IMR-90 (cell line): ENCODE measurements at regions not wholly inside any gene's neighbourhood (a gene's known extent, or its start where the extent isn't known, plus 50 kb on each side); places are given as distances from the start of the nearest gene placed in this dataset.

Experiments
- ATAC-seq: fragments of 200-7000 bp; cut with Tn5 transposase; 2 replicates; pipeline ENCODE4 v1.9.1; 2020; ENCODE audit warnings: low read depth, mild to moderate bottlenecking, moderate library complexity
- BruUV-seq: library from RNA; stranded (reverse); fragments of 400-500 nt; replicated peaks from 2 replicates; lab custom pipeline; 2021; lab: Mats Ljungman, UMichigan
- CTCF ChIA-PET: fragments of 300-600 bp; formaldehyde crosslinking; extraction: SDS; loops from one replicate; lab custom pipeline; 2021; ENCODE audit warnings: antibody characterized with exemption; lab: Yijun Ruan, JAX
- POLR2A ChIA-PET: fragments of 300-600 bp; sonication (Branson Sonifier 250); formaldehyde crosslinking; loops from one replicate; lab custom pipeline; 2022; ENCODE audit warnings: antibody characterized with exemption; ENCODE audit not compliant: unreplicated experiment; lab: Charles Lee
- DNase-seq: peaks from one replicate; pipeline ENCODE4 v3.0.0; 2013
- H2AFZ ChIP-seq: replicated peaks from 2 replicates; pipeline ENCODE3; 2013; ENCODE audit warnings: low read length, mild to moderate bottlenecking; ENCODE audit not compliant: poor library complexity
- H2AK5ac ChIP-seq: 2 replicates; pipeline ENCODE4 v1.6.1; 2013; ENCODE audit warnings: low read depth, low read length, inconsistent platforms
- H2AK9ac ChIP-seq: replicated peaks from 2 replicates; pipeline ENCODE3; 2013; ENCODE audit warnings: mild to moderate bottlenecking, low read depth, low read length, moderate library complexity; ENCODE audit not compliant: poor library complexity
- H2BK120ac ChIP-seq: 2 replicates; pipeline ENCODE4 v1.6.1; 2013; ENCODE audit warnings: low read depth, low read length, inconsistent platforms
- H2BK15ac ChIP-seq: 3 replicates; pipeline ENCODE4 v1.6.1; 2013; ENCODE audit warnings: low read depth, low read length, inconsistent platforms
- H2BK20ac ChIP-seq: 2 replicates; pipeline ENCODE4 v1.6.1; 2013; ENCODE audit warnings: low read depth, mild to moderate bottlenecking, inconsistent platforms, low read length, moderate library complexity
- H2BK5ac ChIP-seq: 2 replicates; pipeline ENCODE4 v1.6.1; 2013; ENCODE audit warnings: mild to moderate bottlenecking, low read depth, low read length, inconsistent platforms; ENCODE audit not compliant: poor library complexity, severe bottlenecking
- H3K14ac ChIP-seq: replicated peaks from 2 replicates; pipeline ENCODE4 v1.6.1; 2013; ENCODE audit warnings: low read depth, low read length, inconsistent platforms
- H3K18ac ChIP-seq: 2 replicates; pipeline ENCODE4 v1.6.1; 2013; ENCODE audit warnings: low read depth, low read length, control low read depth
- H3K23ac ChIP-seq: 2 replicates; pipeline ENCODE4 v1.6.1; 2013; ENCODE audit warnings: low read depth, low read length, inconsistent platforms
- H3K27ac ChIP-seq: 2 replicates; pipeline ENCODE4 v1.5.1; 2013; ENCODE audit warnings: mild to moderate bottlenecking, control low read depth, low read length; ENCODE audit not compliant: insufficient read depth
- H3K27me3 ChIP-seq: 2 replicates; pipeline ENCODE4 v1.6.1; 2013; ENCODE audit warnings: low read length; ENCODE audit not compliant: control insufficient read depth, insufficient read depth
- H3K36me3 ChIP-seq: 2 replicates; pipeline ENCODE4 v1.6.1; 2013; ENCODE audit warnings: low read length, mixed read lengths; ENCODE audit not compliant: control insufficient read depth, insufficient read depth
- H3K4ac ChIP-seq: 2 replicates; pipeline ENCODE4 v1.6.1; 2013; ENCODE audit warnings: low read depth, low read length, inconsistent platforms
- H3K4me1 ChIP-seq: 2 replicates; pipeline ENCODE4 v1.6.1; 2013; ENCODE audit warnings: low read length, mixed read lengths; ENCODE audit not compliant: control insufficient read depth, insufficient read depth
- H3K4me2 ChIP-seq: 2 replicates; pipeline ENCODE4 v1.6.1; 2013; ENCODE audit warnings: low read depth, mild to moderate bottlenecking, control low read depth, low read length, moderate library complexity
- H3K4me3 ChIP-seq: 2 replicates; pipeline ENCODE4 v1.5.1; 2013; ENCODE audit warnings: low read depth, mild to moderate bottlenecking, control low read depth, low read length, moderate library complexity; ENCODE audit not compliant: insufficient read depth
- H3K56ac ChIP-seq: 2 replicates; pipeline ENCODE4 v1.6.1; 2013; ENCODE audit warnings: low read length, inconsistent platforms; ENCODE audit not compliant: insufficient read depth; ENCODE audit errors: extremely low read depth
- H3K79me1 ChIP-seq, 2 experiments: 2 replicates each; pipeline ENCODE4 v1.6.1; 2013; ENCODE audit warnings: low read length in 2 of 2, inconsistent platforms in 1 of 2, low read depth in 1 of 2
- H3K9ac ChIP-seq: 2 replicates; pipeline ENCODE4 v1.6.1; 2013; ENCODE audit warnings: low read depth, low read length, control low read depth
- H3K9me1 ChIP-seq: 2 replicates; pipeline ENCODE4 v1.6.1; 2013; ENCODE audit warnings: low read length, inconsistent platforms; ENCODE audit not compliant: insufficient read depth
- H3K9me3 ChIP-seq: 2 replicates; pipeline ENCODE4 v1.6.1; 2013; ENCODE audit warnings: low read length; ENCODE audit not compliant: control insufficient read depth, insufficient read depth
- H4K20me1 ChIP-seq: 2 replicates; pipeline ENCODE4 v1.6.1; 2013; ENCODE audit warnings: low read length, inconsistent platforms; ENCODE audit not compliant: insufficient read depth
- H4K5ac ChIP-seq: 2 replicates; pipeline ENCODE4 v1.6.1; 2013; ENCODE audit warnings: mild to moderate bottlenecking, low read depth, low read length, control low read depth
- H4K8ac ChIP-seq, 2 experiments: 2 replicates each; pipeline ENCODE4 v1.6.1; 2013; ENCODE audit warnings: low read depth in 2 of 2, low read length in 2 of 2, control low read depth in 1 of 2, inconsistent platforms in 1 of 2
- H4K91ac ChIP-seq: 2 replicates; pipeline ENCODE4 v1.6.1; 2013; ENCODE audit warnings: low read depth, low read length, inconsistent platforms; ENCODE audit not compliant: insufficient read depth
- BHLHE40 ChIP-seq: fragments of 150-350 bp; IDR thresholded peaks from 2 replicates; pipeline ENCODE4 v1.6.1; 2016; ENCODE audit warnings: mild to moderate bottlenecking, low read depth, low read length
- CEBPB ChIP-seq: IDR thresholded peaks from 2 replicates; pipeline ENCODE4 v1.6.1; 2012; ENCODE audit warnings: low read depth, low read length, improper control_type of control experiment
- CHD1 ChIP-seq: IDR thresholded peaks from 2 replicates; pipeline ENCODE4 v1.6.1; 2012; ENCODE audit warnings: low read depth, low read length, improper control_type of control experiment
- CTCF ChIP-seq: conservative IDR thresholded peaks from 2 replicates; pipeline ENCODE4 v1.5.1; 2012; ENCODE audit warnings: mild to moderate bottlenecking, low read depth, low read length, improper control_type of control experiment
- ELK1 ChIP-seq: fragments of 150-350 bp; IDR thresholded peaks from 2 replicates; pipeline ENCODE4 v1.6.1; 2016; ENCODE audit warnings: low read depth, mild to moderate bottlenecking, low read length, moderate library complexity, borderline replicate concordance
- FOS ChIP-seq: fragments of 150-350 bp; IDR thresholded peaks from 2 replicates; pipeline ENCODE4 v1.6.1; 2016; ENCODE audit warnings: low read depth, low read length
- MAFK ChIP-seq: IDR thresholded peaks from 2 replicates; pipeline ENCODE4 v1.6.1; 2012; ENCODE audit warnings: low read depth, low read length, improper control_type of control experiment
- MAZ ChIP-seq: IDR thresholded peaks from 2 replicates; pipeline ENCODE4 v1.6.1; 2012; ENCODE audit warnings: low read depth, mild to moderate bottlenecking, low read length, improper control_type of control experiment, moderate library complexity, borderline replicate concordance
- MXI1 ChIP-seq: IDR thresholded peaks from 2 replicates; pipeline ENCODE4 v1.6.1; 2012; ENCODE audit warnings: low read depth, mild to moderate bottlenecking, low read length, moderate library complexity, borderline replicate concordance
- NFE2L2 ChIP-seq: fragments of 150-350 bp; IDR thresholded peaks from 2 replicates; pipeline ENCODE4 v1.6.1; 2016; ENCODE audit warnings: low read depth, mild to moderate bottlenecking, low read length
- POLR2A ChIP-seq: IDR thresholded peaks from 2 replicates; pipeline ENCODE4 v1.6.1; 2012; ENCODE audit warnings: mild to moderate bottlenecking, low read depth, low read length
- RAD21 ChIP-seq: IDR thresholded peaks from 2 replicates; pipeline ENCODE4 v1.6.1; 2012; ENCODE audit warnings: low read length, improper control_type of control experiment
- RCOR1 ChIP-seq: IDR thresholded peaks from 2 replicates; pipeline ENCODE4 v1.6.1; 2012; ENCODE audit warnings: mild to moderate bottlenecking, low read length, improper control_type of control experiment; ENCODE audit not compliant: insufficient replicate concordance
- RFX5 ChIP-seq: IDR thresholded peaks from 2 replicates; pipeline ENCODE4 v1.8.0; 2012; ENCODE audit warnings: low read depth, mild to moderate bottlenecking, low read length, moderate library complexity
- SMC3 ChIP-seq: fragments of 150-350 bp; IDR thresholded peaks from 2 replicates; pipeline ENCODE4 v1.6.1; 2016; ENCODE audit warnings: low read depth, mild to moderate bottlenecking, antibody characterized with exemption, low read length, moderate library complexity
- USF2 ChIP-seq: fragments of 150-350 bp; IDR thresholded peaks from 2 replicates; pipeline ENCODE4 v1.6.1; 2017; ENCODE audit warnings: mild to moderate bottlenecking, antibody characterized with exemption, low read length, low read depth
- dilution Hi-C: fragments of 300-500 bp; cut with HindIII; formaldehyde crosslinking; loops from one replicate; pipeline ENCODE4 v1.14.3; 2018; ENCODE audit warnings: low sequenced_read_pairs; ENCODE audit not compliant: unreplicated experiment
- in situ Hi-C: fragments of 300-500 bp; cut with MboI; formaldehyde crosslinking; loops from 3 replicates; pipeline ENCODE4 v1.14.3; 2019; ENCODE audit warnings: low sequenced_read_pairs, inconsistent platforms, mixed read lengths
- intact Hi-C: fragments of 100-400 bp; cut with micrococcal nuclease; formaldehyde crosslinking; loops from 2 replicates; pipeline ENCODE4 v1.10.0; 2022

GRCh38 chr3:34783876-34784275, 855.4 kb upstream of the ARPP21 start:
- Histone ChIP-seq H3K14ac (no peak overlapping the region), H4K8ac (no peak overlapping the region), H3K4me1 (no peaks in the 10 kb centered on the region), H2BK5ac (no peak overlapping the region), H3K36me3 (no peaks in the 10 kb centered on the region), H2AK9ac (no peak overlapping the region), H3K23ac (no peak overlapping the region), H3K4me3 (no peak overlapping the region), H2BK15ac (no peak overlapping the region), H4K5ac (no peak overlapping the region), H3K27me3 (no peaks in the 10 kb centered on the region), H3K79me1 (no peaks in the 10 kb centered on the region), H3K9me3 (peaks cover 3% of the 10 kb centered on the region; the same call in 1 of the 2 replicates), H3K27ac (no peak overlapping the region), H3K56ac (no peak overlapping the region), H3K4ac (no peak overlapping the region), H3K4me2 (no peak overlapping the region), H2AFZ (no peak overlapping the region), H4K20me1 (no peaks in the 10 kb centered on the region), H2AK5ac (no peak overlapping the region), H3K18ac (no peak overlapping the region), H3K9me1 (no peaks in the 10 kb centered on the region), H4K91ac (no peak overlapping the region), H2BK120ac (no peak overlapping the region), H2BK20ac (no peak overlapping the region), H3K9ac (no peak overlapping the region)
- TF ChIP-seq USF2: no peak
- no peak for TF ChIP-seq MAZ
- no peak for TF ChIP-seq RCOR1
- no peak for TF ChIP-seq POLR2A
- TF ChIP-seq NFE2L2: no peak
- TF ChIP-seq FOS: no peak
- TF ChIP-seq SMC3: no peak
- TF ChIP-seq CTCF: no peak
- no peak for TF ChIP-seq CHD1
- no peak for TF ChIP-seq ELK1
- TF ChIP-seq BHLHE40: no peak
- no peak for TF ChIP-seq CEBPB
- TF ChIP-seq MAFK: no peak
- TF ChIP-seq RAD21: no peak
- TF ChIP-seq RFX5: no peak
- TF ChIP-seq MXI1: no peak
- POLR2A ChIA-PET: no interaction called here
- CTCF ChIA-PET: no interaction called here
- in situ Hi-C loops: no loop called here
- no TSS peak for BruUV-seq
- intact Hi-C loops: no loop called here
- DNase-seq (no peak), ATAC-seq (no peak)
- dilution Hi-C loops: no loop called here
